Left ventricle myocardium superior (tissue), 1 donor: ENCODE measurements at regions not wholly inside any gene's neighbourhood (a gene's known extent, or its start where the extent isn't known, plus 50 kb on each side); places are given as distances from the start of the nearest gene placed in this dataset.

Experiments
- ATAC-seq: fragments of 200-7000 bp; cut with Tn5 transposase; one replicate; pipeline ENCODE4 v1.9.1; 2020; ENCODE audit warnings: mild to moderate bottlenecking, moderate library complexity
- DNase-seq: peaks from one replicate; pipeline ENCODE4 v3.0.0-alpha.2; 2020
- intact Hi-C: fragments of 100-400 bp; cut with micrococcal nuclease; formaldehyde crosslinking; loops from one replicate; pipeline ENCODE4 v1.11.0; 2022
- donor health status: DM: no; HTN: yes; CAD: no; lungs with severe emphysema.

- intact Hi-C loops = no loop called here
- DNase-seq = no peak
- ATAC-seq = no peak
These were observed 190.5 kb upstream of the SKOR2 start for GRCh38 chr18:47441914-47442313.

DNA sequence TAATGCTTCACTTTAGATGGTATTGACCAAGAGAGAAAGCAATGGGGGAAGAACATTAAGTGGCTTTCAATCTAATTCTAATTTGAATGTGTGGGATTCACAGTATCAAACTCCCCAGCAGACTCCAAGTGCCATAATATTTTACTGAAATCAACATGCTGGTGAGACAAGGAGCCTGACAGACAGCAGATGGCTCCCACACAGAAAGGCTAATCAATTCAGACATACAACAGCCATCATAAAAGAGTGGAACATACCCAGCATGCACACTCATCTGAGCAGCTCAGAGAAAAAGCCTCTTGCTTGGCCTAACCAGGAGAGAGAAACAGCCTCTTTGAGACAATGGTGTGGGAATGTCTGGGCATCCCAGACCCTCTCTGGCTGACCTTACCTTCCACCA lies 186.5 kb upstream of the SKOR2 start:
- DNase-seq (no peak), ATAC-seq (no peak)
- intact Hi-C loops = no loop called here

GRCh38 chr18:47436871-47437270 lies 185.4 kb upstream of the SKOR2 start:
- ATAC-seq (no peak), DNase-seq (no peak)
- intact Hi-C loops = no loop called here

GRCh38 chr18:47434214-47434746 lies 182.8 kb upstream of the SKOR2 start:
- intact Hi-C loops = no loop called here
- ATAC-seq (no peak), DNase-seq (no peak)

DNA sequence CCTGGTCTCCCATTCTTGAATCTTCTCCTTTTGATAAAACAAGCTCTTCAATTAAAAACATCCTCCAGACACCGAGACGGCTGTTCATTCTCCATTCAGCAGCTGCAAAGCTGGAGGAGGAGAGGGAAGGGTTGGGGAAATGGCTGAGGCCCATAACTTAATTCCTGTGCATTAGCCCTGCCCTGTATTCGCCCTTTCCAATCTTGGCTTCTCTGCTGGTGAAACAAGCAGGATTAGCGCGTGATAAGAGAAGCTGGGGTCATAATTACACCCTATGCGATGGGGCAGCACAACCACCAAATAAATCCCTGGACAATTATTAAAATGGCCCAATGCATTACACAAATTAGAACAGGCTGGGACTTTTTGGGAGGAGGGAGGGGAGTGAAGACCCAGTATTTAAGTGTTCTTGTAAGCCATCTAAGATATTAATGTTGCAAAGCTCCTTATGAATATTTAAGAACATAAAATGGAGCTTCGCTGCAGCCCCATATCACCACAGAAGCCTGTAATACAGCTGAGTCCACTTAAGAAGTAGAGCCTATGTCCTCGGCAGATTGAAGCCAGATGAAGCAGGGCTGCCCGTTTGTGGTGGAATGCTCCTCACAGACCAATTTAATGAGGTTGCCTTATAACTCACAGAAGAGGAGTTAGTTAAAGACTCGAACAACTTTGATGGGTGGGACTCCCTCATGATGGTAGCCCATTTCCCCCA lies 176.6 kb upstream of the SKOR2 start:
- no peak for ATAC-seq
- no peak for DNase-seq
- intact Hi-C loops = no loop called here

GRCh38 chr18:47427072-47427471 lies 175.6 kb upstream of the SKOR2 start:
- intact Hi-C loops = no loop called here
- ATAC-seq = no peak
- no peak for DNase-seq

DNA sequence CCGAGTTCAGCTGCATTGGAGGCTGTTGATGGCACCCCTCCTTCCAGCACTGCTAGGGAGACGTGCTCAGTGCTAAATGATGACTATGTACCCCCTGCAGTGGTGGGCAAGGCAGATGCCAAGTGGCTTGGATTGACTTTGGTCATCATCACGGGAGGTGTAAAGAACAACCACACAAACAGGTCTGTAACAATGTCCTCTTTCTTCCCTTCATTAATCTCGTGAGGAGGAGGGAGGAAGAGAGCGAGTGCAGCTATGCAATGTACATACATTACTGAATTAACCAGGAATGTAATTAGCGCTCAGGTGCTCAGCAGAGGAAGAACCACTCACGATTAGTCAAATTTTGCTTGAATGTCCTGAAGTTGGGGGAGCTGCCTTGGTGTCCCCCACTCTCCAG lies 173.9 kb upstream of the SKOR2 start:
- ATAC-seq = no peak
- intact Hi-C loops = no loop called here
- no peak for DNase-seq

- no peak for DNase-seq
- ATAC-seq = no peak
- intact Hi-C loops = no loop called here
These were observed 171.1 kb upstream of the SKOR2 start for GRCh38 chr18:47422524-47422923.

GRCh38 chr18:47420130-47420529 lies 168.7 kb upstream of the SKOR2 start:
- DNase-seq (no peak), ATAC-seq (no peak)
- intact Hi-C loops = no loop called here

DNA sequence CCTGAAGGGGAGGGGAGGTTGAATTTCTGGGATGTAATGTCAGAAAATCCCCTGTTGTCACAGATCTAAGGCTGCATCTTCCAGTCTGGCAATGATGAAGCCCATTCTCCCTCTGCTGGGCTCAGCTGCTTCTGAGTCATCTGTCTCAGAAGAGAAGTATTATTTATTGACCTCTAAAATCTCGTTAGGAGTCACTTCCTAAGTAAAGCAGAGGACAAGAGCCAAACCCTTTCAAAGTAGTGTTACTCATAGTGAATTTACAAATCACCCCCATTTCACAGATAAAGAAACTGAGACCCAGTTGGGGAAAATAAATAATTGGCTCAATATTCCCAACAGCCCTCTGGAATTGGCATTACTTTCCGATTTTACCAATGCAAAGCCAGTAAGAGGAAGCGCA lies 167.3 kb upstream of the SKOR2 start:
- intact Hi-C loops = no loop called here
- DNase-seq (no peak), ATAC-seq (no peak)

GRCh38 chr18:47417807-47418206 lies 166.3 kb upstream of the SKOR2 start:
- DNase-seq (no peak), ATAC-seq (no peak)
- intact Hi-C loops = no loop called here

DNA sequence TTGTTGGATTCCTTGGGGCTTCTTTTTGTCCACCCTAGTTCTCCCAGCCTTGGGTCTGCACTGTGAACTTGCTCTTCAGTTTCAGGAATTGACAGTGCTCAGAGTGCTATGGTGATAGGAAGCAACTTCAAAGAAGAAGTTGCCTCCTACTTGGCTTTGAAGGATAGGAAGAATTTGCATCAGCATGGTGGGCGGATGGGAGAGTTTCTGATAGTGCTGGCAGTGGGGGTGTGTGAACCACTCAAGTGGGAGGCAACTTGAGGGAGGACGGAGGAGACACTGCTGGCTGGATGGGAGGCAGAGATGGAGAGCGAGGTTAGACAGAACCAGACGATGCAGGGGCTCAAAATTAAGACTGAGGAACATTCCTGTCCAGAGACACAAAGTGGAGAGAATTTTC lies 164.4 kb upstream of the SKOR2 start:
- intact Hi-C loops = no loop called here
- ATAC-seq (no peak), DNase-seq (no peak)

DNA sequence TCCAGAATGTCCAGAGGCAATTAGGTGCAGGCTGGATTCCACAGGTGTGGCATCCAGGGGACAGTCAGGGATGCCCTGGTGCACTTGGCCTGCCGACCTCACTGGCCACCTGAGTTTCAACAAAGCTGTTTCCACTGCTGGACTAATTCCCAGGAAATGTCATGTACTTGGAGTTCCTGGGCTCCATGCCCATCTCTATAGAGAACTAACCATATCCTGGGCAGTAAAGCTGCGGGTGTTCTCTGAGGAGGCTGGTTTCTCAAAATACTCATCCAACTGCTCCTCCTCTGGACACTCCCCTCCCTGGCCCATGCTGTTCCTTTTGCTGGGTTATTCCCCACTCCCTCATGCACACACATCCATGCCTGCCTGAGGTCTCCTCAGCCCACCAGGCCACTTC lies 161.9 kb upstream of the SKOR2 start:
- DNase-seq (no peak), ATAC-seq (peak; percentile 68)
- intact Hi-C loops = no loop called here

DNA sequence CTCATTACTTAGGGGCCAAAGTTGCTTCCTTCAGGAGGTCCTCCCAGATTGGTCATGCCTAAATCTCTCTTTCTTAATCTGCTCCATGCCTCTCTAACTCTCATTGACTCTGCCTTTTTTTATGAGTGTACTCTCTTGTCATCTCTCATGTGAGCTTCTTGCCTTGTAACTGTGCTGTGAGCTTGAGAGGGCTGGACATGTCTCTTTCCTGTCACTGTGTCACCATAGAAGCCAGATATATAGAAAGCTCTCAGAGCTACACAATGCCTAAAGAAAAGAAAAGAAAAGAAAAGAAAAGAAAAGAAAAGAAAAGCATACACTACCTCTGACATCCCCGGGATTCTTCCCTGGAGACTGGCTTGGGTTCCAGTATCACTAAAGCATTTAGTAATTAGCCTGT lies 161.5 kb upstream of the SKOR2 start:
- intact Hi-C loops = no loop called here
- ATAC-seq (no peak), DNase-seq (no peak)

GRCh38 chr18:47411159-47411558 lies 159.7 kb upstream of the SKOR2 start:
- no peak for DNase-seq
- ATAC-seq = no peak
- intact Hi-C loops = no loop called here

DNA sequence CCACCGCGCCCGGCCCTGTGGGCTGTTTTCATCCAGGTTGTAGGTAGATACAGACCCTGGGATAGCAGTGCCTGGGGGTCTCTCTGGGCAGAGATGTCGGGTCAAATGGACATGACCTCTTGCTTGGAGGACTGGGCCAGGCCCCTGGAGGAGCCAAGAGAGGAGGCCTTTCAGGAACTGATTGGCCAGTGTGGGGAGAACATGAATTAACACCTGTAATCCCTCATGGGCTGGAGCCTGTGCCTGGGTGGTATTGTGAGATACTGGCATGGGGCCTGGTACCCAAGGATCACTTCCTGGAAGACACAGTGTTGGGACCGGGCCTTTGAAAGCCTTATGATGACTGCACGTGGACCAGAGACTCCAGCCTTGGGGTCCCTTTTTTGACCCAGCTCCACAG lies 158.7 kb upstream of the SKOR2 start:
- no peak for DNase-seq
- intact Hi-C loops = no loop called here
- no peak for ATAC-seq

DNA sequence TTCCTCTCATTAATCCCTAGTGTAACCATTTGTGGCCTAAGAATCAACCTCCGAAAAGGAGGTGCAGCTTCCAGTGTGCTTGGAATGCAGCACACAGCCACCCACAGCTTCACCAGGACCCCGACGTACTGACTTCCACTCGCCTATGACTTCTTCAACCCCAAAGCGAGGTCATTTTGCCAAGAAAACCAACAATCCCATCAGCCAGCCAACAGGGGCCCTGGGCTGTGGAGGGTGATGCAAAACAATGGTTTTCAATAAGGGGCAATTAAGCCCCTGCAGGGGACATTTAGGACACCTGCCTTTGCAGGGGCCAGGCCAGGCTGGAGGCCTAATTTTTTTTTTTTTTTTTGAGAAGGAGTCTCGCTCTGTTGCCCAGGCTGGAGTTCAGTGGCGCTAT lies 158.1 kb upstream of the SKOR2 start:
- no peak for ATAC-seq
- DNase-seq = no peak
- intact Hi-C loops = no loop called here

- intact Hi-C loops = no loop called here
- ATAC-seq = no peak
These were observed 156.3 kb upstream of the SKOR2 start for GRCh38 chr18:47407736-47408135.

DNA sequence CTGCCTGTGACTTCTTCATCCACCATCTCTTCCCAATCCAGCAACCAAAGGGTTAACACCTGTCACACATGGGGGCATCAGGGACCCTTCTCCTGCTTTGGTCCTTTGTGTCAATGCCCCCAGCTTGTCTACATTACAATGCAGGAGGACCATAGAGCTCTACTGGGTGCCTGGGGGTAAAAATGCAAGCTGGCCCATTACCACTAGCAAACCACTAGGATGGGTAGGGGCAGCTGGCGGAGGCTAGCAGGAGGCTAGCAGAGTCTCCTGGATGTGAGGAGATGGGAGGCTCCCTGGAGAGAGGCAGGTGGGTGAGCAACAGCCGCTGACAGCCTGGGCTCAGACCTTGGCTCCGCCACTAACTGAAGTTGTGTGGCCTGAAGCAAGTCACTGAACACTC lies 153.4 kb upstream of the SKOR2 start:
- intact Hi-C loops = no loop called here
- ATAC-seq (no peak), DNase-seq (no peak)

More at GRCh38 chr18:47407736-47408135, 156.3 kb upstream of the SKOR2 start:
- DNase-seq = no peak

GRCh38 chr18:47403949-47404348 lies 152.5 kb upstream of the SKOR2 start:
- DNase-seq = no peak
- no peak for ATAC-seq
- intact Hi-C loops = no loop called here

DNA sequence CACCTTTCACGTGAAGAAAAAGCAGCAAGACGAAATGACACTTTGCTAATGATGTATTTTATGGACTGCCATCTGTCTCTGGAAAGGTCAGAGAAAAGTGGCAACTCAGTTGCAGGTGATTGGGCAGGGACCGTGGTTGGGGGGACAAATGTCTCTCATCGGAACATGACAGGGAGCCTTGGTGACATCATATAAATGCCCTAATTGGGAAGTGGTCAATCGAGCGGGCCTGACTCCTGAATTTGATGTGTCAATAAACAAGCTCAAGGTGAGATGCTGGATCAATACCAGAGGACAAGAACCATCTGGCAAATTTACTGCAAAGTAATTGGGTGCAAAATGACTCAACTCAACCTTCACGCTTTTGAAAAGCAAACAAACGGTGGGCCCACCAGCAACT lies 151.9 kb upstream of the SKOR2 start:
- intact Hi-C loops = no loop called here
- ATAC-seq = no peak
- DNase-seq = no peak

DNA sequence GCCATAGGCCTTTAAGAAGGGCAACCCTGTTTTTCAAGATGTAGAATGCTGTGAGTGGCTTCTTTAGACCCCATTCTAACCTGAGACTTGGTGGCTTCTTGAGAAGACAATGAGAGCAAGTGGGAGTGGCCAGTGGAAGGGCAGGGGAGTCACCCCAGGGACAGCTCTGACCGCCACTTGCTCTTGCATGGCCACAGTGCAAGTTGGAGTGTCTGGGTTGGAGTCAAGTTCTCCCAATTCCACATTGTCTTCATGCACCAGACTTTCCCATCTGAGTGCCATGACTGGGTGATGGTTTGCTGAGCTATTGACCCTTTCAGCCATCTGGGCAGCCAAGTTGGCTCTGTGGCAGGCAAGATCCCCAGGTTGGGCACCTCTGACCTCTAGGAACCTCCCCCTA lies 148.0 kb upstream of the SKOR2 start:
- ATAC-seq (no peak), DNase-seq (no peak)
- intact Hi-C loops = no loop called here
